Common myeloid progenitor, CD34-positive (primary cell): ENCODE measurements at regions not wholly inside any gene's neighbourhood (a gene's known extent, or its start where the extent isn't known, plus 50 kb on each side); places are given as distances from the start of the nearest gene placed in this dataset.
"Not testable (repeated sequence)": the region's sequence is repeated elsewhere in the genome, so short reads cannot be mapped to it uniquely, and the experiment has no call there.

Experiments used
- CTCF ChIA-PET: fragments of 350-600 bp; sonication (Branson Sonifier 250); formaldehyde crosslinking; loops from one replicate; lab custom pipeline; 2021; ENCODE audit warnings: antibody characterized with exemption; lab: Charles Lee
- POLR2A ChIA-PET: fragments of 350-600 bp; sonication (Branson Sonifier 250); formaldehyde crosslinking; loops from one replicate; lab custom pipeline; 2021; ENCODE audit warnings: antibody characterized with exemption; lab: Charles Lee
- DNase-seq, 3 donors: peaks; one replicate each; pipeline versions ENCODE4 v3.0.0 to v3.0.0-alpha.2; 2013
- H3K27ac ChIP-seq, 2 experiments: 1 replicate in 1 of 2; 2 replicates in 1 of 2; pipeline ENCODE4 v1.7.0; 2013; ENCODE audit warnings: inconsistent platforms in 2 of 2, low read length in 2 of 2, mild to moderate bottlenecking in 2 of 2, low read depth in 1 of 2, moderate library complexity in 1 of 2; ENCODE audit not compliant: severe bottlenecking in 2 of 2, insufficient read depth in 1 of 2, poor library complexity in 1 of 2
- H3K27me3 ChIP-seq, 5 experiments: replicated peaks in 2 of 5; 1 replicate in 3 of 5; 2 replicates in 2 of 5; pipeline versions ENCODE4 v1.6.1 to v1.7.0; 2013; ENCODE audit warnings: low read length in 4 of 5, mild to moderate bottlenecking in 2 of 5, moderate library complexity in 2 of 5, inconsistent platforms in 1 of 5; ENCODE audit not compliant: insufficient read depth in 5 of 5, control insufficient read depth in 4 of 5
- H3K36me3 ChIP-seq, 4 experiments: 1 replicate in 2 of 4; 2 replicates in 2 of 4; pipeline versions ENCODE4 v1.6.1 to v1.7.0; 2013; ENCODE audit warnings: low read length in 3 of 4, control low read depth in 1 of 4, mild to moderate bottlenecking in 1 of 4; ENCODE audit not compliant: control insufficient read depth in 4 of 4, insufficient read depth in 4 of 4
- H3K4me1 ChIP-seq, 4 experiments: 1 replicate in 3 of 4; 2 replicates in 1 of 4; pipeline versions ENCODE4 v1.6.1 to v1.7.1; 2013; ENCODE audit warnings: low read length in 3 of 4, mild to moderate bottlenecking in 3 of 4, control low read depth in 1 of 4, inconsistent platforms in 1 of 4, moderate library complexity in 1 of 4; ENCODE audit not compliant: control insufficient read depth in 4 of 4, insufficient read depth in 4 of 4; ENCODE audit errors: control extremely low read depth in 1 of 4
- H3K4me3 ChIP-seq, 7 experiments: 1 replicate in 4 of 7; 2 replicates in 3 of 7; pipeline versions ENCODE4 v1.5.1 to v1.7.0; 2013; ENCODE audit warnings: mild to moderate bottlenecking in 7 of 7, low read length in 6 of 7, moderate library complexity in 6 of 7, inconsistent platforms in 2 of 7, low read depth in 2 of 7, control low read depth in 1 of 7; ENCODE audit not compliant: insufficient read depth in 4 of 7, control insufficient read depth in 1 of 7; ENCODE audit errors: extremely low read depth in 1 of 7
- H3K9me3 ChIP-seq, 5 experiments: 1 replicate in 4 of 5; 2 replicates in 1 of 5; pipeline versions ENCODE4 v1.6.1 to v1.7.1; 2013; ENCODE audit warnings: low read length in 4 of 5, mild to moderate bottlenecking in 2 of 5, inconsistent platforms in 1 of 5, low read depth in 1 of 5, moderate library complexity in 1 of 5; ENCODE audit not compliant: control insufficient read depth in 4 of 5, insufficient read depth in 2 of 5; ENCODE audit errors: control extremely low read depth in 1 of 5
- WGBS: methylation state at CpG from one replicate; pipeline ENCODE4 v1.1.5; 2013; ENCODE audit not compliant: insufficient coverage; 5-methylcytosine and 5-hydroxymethylcytosine counted together

GRCh38 chr14:40365305-40365704 lies 933.1 kb upstream of the FBXO33 start:
- H3K36me3 ChIP-seq, result no peaks in the 10 kb centered on the region
- WGBS, result 100% methylated on average over 2 of the region's 2 CpGs

DNA sequence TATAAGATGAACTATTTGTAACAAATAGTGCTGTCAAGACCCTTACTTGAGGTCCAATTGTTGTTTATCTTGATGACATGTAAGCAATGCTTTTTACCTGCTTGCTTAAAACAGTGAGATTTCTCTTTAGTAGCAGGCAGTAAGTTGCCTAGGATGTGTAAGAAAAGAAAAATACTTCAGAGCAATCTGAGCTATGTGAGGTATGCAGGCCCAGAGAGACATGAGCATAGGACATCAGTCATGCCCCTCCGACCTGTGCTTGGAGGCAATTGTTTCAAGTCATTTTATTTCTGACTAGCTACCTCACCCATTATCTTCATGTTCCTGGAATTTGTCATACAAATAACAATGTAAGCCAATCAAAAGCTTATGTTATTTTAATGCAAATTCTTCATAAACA lies 930.6 kb upstream of the FBXO33 start:
- no peaks in the 10 kb centered on the region for H3K27me3 ChIP-seq
- no peaks in the 10 kb centered on the region for H3K4me1 ChIP-seq
- H3K27ac ChIP-seq, result no peak overlapping the region
- DNase-seq, result no peak
- ChIA-PET CTCF (interaction anchor here (1.7 kb wide), 1 partner anchor 9 kb away, joined by 5 read pairs; no protein-coding TSS in a partner anchor), POLR2A (no interaction called here)
- H3K9me3 ChIP-seq, result no peaks in the 10 kb centered on the region
- WGBS, result no CpG with 5 or more reads among the region's 1 CpG
- no peak overlapping the region for H3K4me3 ChIP-seq
- no peaks in the 10 kb centered on the region for H3K36me3 ChIP-seq

More at GRCh38 chr14:40365305-40365704, 933.1 kb upstream of the FBXO33 start:
- CTCF ChIA-PET, result no interaction called here
- no peak overlapping the region for H3K27ac ChIP-seq
- POLR2A ChIA-PET, result no interaction called here
- no peak overlapping the region for H3K4me3 ChIP-seq
- no peak for DNase-seq
- no peaks in the 10 kb centered on the region for H3K4me1 ChIP-seq
- no peaks in the 10 kb centered on the region for H3K27me3 ChIP-seq
- no peaks in the 10 kb centered on the region for H3K9me3 ChIP-seq

DNA sequence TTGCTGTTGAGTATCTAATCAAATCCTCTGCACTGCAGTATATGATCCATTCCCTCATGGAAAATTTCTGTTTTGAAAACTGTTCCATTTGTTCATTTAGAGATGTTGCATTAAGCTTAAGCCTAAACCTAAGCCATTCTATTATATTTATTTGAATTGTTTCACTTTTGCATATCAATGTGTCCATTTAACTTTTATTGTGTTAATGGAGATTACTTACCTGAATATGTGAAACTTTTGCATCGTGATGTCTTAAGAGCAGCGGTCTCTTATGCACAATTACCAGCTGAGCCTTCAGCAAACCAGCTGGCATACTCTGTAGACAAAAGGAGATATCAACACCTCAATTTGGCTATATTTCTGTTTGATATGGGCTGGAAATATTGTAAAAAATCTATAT lies 922.5 kb upstream of the FBXO33 start:
- no peak for DNase-seq
- no CpG with 5 or more reads among the region's 2 CpGs for WGBS
- Histone ChIP-seq H3K36me3 (no peaks in the 10 kb centered on the region), H3K27me3 (no peaks in the 10 kb centered on the region), H3K4me3 (no peak overlapping the region), H3K9me3 (no peaks in the 10 kb centered on the region), H3K4me1 (no peaks in the 10 kb centered on the region), H3K27ac (no peak overlapping the region)
- ChIA-PET CTCF (interaction anchor here (1.7 kb wide), 1 partner anchor 9 kb away, joined by 5 read pairs; no protein-coding TSS in a partner anchor), POLR2A (no interaction called here)

DNA sequence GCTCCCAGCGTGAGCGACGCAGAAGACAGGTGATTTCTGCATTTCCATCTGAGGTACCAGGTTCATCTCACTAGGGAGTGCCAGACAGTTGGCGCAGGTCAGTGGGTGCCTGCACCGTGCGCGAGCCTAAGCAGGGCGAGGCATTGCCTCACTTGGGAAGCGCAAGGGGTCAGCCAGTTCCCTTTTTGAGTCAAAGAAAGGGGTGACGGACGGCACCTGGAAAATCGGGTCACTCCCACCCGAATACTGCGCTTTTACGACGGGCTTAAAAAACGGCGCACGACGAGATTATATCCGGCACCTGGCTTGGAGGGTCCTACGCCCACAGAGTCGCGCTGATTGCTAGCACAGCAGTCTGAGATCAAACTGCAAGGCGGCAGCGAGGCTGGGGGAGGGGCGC lies 915.9 kb upstream of the FBXO33 start:
- H3K27ac ChIP-seq, DNase-seq, H3K27me3 ChIP-seq, POLR2A ChIA-PET, H3K4me1 ChIP-seq, CTCF ChIA-PET, H3K9me3 ChIP-seq, H3K4me3 ChIP-seq, H3K36me3 ChIP-seq: not testable (repeated sequence)
- 96% methylated on average over 21 of the region's 27 CpGs for WGBS

DNA sequence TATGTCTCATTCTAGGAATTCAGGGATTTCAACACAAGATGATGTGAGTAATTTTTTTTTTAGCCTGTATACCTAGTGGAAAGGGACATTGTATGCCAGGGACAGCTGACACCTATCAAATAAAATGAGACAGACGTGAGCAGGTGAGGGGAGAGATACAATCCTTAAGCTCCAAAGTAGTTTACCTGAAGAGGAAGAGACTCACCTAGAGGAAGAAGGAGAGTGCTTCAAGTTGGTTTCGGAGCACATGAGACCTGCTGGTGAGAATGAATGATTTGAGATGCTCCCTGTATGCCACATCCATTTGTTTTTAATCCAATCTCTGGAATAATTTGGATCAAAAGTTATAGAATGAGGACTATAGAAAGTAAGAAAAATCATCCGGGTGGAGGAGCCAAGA lies 915.4 kb upstream of the FBXO33 start:
- WGBS, result 89% methylated on average over 2 of the region's 3 CpGs
- no peaks in the 10 kb centered on the region for H3K36me3 ChIP-seq
- ChIA-PET POLR2A (no interaction called here), CTCF (no interaction called here)
- no peaks in the 10 kb centered on the region for H3K4me1 ChIP-seq
- DNase-seq, result no peak
- H3K27ac ChIP-seq, result no peak overlapping the region
- no peak overlapping the region for H3K4me3 ChIP-seq
- no peaks in the 10 kb centered on the region for H3K27me3 ChIP-seq
- H3K9me3 ChIP-seq, result no peaks in the 10 kb centered on the region

DNA sequence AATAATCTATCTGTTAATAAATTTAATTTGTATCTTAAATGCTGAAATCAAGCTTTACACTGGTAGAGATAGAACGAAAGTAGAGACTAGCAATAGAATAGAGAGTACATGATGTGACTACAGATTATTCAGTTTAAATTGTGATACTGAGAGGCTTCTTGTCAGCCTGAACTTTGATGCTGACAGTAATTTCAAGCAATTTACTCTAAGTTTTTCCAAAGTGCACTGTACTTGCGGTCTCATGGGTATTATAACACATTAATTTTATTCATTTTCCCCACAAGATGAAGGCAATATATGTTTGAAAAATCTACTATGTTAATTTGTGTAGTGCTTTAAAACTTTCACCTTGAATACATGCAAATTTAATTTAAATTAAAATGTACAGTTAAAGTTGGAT lies 914.0 kb upstream of the FBXO33 start:
- no CpG with 5 or more reads among the region's 2 CpGs for WGBS
- H3K9me3 ChIP-seq, result no peaks in the 10 kb centered on the region
- ChIA-PET CTCF (no interaction called here), POLR2A (no interaction called here)
- no peaks in the 10 kb centered on the region for H3K27me3 ChIP-seq
- H3K4me3 ChIP-seq, result no peak overlapping the region
- H3K27ac ChIP-seq, result no peak overlapping the region
- no peaks in the 10 kb centered on the region for H3K4me1 ChIP-seq
- H3K36me3 ChIP-seq, result no peaks in the 10 kb centered on the region
- no peak for DNase-seq

DNA sequence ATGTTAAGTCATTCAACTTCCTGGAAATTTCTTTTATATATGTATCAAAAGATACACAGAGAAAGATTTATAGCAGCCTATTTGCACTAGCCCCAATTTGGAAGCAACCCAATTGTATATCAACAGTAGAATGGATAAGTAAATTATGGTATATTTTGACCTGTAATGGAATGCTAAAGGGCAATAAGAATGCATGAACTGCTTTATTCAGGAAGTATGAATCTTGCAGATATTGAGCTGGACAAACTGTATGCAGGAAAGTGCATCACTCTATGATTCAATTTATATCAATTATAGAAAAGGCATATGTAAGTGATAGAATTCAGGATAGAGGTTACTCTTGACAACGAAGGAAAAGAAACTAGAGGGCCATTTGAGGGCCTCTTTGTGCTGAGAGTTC lies 913.1 kb upstream of the FBXO33 start:
- CTCF ChIA-PET, result no interaction called here
- no peak for DNase-seq
- H3K36me3 ChIP-seq, result no peaks in the 10 kb centered on the region
- H3K9me3 ChIP-seq, result no peaks in the 10 kb centered on the region
- H3K4me3 ChIP-seq, result no peak overlapping the region
- H3K27me3 ChIP-seq, result no peaks in the 10 kb centered on the region
- H3K27ac ChIP-seq, result no peak overlapping the region
- POLR2A ChIA-PET, result no interaction called here
- no peaks in the 10 kb centered on the region for H3K4me1 ChIP-seq
- WGBS, result no CpG with 5 or more reads among the region's 1 CpG
